ENCODE measurements at regions not wholly inside any gene's neighbourhood (a gene's known extent, or its start where the extent isn't known, plus 50 kb on each side); places are given as distances from the start of the nearest gene placed in this dataset.
"Not testable (repeated sequence)": the region's sequence is repeated elsewhere in the genome, so short reads cannot be mapped to it uniquely, and the experiment has no call there.

DNA sequence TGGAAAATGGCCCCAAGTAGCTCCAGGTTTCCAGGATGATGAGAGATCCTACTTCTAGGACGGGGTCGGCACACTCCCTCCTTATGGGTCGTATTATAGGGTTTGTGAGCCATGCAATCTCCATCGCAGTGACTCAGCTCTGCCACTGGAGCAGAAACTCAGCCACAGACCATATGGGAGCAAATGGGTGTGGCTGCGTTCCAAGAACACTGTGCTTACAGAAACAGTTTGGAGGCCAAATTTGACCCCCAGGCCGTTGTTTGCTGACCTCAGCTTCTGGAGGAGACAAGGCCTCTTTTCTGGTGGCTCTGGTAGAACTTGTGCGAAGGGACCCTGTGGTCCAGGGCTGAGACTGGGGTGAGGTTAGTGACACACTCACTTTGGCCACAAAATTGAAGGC, 56.5 kb downstream of the NPIPB11 start:
- TF ChIP-seq, protein P1, sequence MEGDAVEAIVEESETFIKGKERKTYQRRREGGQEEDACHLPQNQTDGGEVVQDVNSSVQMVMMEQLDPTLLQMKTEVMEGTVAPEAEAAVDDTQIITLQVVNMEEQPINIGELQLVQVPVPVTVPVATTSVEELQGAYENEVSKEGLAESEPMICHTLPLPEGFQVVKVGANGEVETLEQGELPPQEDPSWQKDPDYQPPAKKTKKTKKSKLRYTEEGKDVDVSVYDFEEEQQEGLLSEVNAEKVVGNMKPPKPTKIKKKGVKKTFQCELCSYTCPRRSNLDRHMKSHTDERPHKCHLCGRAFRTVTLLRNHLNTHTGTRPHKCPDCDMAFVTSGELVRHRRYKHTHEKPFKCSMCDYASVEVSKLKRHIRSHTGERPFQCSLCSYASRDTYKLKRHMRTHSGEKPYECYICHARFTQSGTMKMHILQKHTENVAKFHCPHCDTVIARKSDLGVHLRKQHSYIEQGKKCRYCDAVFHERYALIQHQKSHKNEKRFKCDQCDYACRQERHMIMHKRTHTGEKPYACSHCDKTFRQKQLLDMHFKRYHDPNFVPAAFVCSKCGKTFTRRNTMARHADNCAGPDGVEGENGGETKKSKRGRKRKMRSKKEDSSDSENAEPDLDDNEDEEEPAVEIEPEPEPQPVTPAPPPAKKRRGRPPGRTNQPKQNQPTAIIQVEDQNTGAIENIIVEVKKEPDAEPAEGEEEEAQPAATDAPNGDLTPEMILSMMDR (IDR thresholded peaks at IDR 0.05), result not testable (repeated sequence)
- TF ChIP-seq POLR2A (IDR thresholded peaks at IDR 0.05), result not testable (repeated sequence)

Measured in body of pancreas (tissue), 4 donors.